ENCODE measurements at regions not wholly inside any gene's neighbourhood (a gene's known extent, or its start where the extent isn't known, plus 50 kb on each side); places are given as distances from the start of the nearest gene placed in this dataset.
"Not testable (repeated sequence)": the region's sequence is repeated elsewhere in the genome, so short reads cannot be mapped to it uniquely, and the experiment has no call there.

DNA sequence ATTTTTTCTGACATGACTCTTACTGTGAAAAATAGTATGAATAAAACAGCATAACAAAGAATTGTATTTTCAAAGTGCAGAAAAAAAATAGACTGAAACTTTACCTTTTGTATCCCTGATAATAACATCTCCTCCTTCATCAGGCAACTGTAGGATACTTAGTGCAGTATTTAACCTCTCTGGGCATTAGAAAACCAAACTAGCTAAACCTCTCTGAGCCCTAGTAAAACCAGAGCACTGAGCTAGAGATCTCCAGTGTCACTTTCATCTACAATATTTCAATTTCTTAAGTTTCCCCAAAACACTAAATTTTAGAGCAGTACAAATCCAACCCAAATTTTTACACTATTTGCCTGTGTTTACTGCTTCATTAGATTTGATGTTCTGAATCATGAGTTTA, 594.0 kb upstream of the LINC00305 start:
- TF ChIP-seq, protein P1, sequence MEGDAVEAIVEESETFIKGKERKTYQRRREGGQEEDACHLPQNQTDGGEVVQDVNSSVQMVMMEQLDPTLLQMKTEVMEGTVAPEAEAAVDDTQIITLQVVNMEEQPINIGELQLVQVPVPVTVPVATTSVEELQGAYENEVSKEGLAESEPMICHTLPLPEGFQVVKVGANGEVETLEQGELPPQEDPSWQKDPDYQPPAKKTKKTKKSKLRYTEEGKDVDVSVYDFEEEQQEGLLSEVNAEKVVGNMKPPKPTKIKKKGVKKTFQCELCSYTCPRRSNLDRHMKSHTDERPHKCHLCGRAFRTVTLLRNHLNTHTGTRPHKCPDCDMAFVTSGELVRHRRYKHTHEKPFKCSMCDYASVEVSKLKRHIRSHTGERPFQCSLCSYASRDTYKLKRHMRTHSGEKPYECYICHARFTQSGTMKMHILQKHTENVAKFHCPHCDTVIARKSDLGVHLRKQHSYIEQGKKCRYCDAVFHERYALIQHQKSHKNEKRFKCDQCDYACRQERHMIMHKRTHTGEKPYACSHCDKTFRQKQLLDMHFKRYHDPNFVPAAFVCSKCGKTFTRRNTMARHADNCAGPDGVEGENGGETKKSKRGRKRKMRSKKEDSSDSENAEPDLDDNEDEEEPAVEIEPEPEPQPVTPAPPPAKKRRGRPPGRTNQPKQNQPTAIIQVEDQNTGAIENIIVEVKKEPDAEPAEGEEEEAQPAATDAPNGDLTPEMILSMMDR (IDR thresholded peaks at IDR 0.05): no peak
- TF ChIP-seq POLR2AphosphoS5 (IDR thresholded peaks at IDR 0.05) (no peak), POLR2A (IDR thresholded peaks at IDR 0.05) (no peak)
- Histone ChIP-seq H3K4me1 (no peaks in the 10 kb centered on the region), H3K27me3 (no peaks in the 10 kb centered on the region), H3K9me3 (no peaks in the 10 kb centered on the region), H3K36me3 (no peaks in the 10 kb centered on the region), H3K27ac (no peak overlapping the region), H3K4me3 (no peak overlapping the region)
- intact Hi-C loops (cut with DNase I; ENCODE audit: low total_unique reads): no loop called here
- DNase-seq (ENCODE audit: low spot score in 2 of 2): no peak

DNA sequence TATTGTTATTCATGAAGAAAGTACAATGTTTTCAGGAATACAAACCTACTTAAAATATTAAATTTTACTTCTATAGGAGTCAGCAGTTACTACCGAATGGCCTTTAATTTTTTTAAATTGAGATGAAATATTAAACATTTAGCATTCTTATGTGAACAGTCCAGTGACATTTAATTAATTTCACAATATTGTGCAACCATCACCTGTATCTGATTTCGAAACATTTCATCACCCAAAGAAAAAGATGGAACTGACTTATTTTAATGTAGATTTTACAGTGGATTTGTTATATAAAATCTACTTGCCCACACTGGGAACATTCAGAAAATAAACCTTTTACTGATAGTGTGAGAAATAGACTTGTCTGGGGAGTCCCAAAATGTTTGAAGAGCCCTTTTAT, 585.2 kb upstream of the LINC00305 start:
- TF ChIP-seq, protein P1 (IDR thresholded peaks at IDR 0.05): no peak
- intact Hi-C loops (cut with DNase I; ENCODE audit: low total_unique reads): no loop called here
- H3K36me3 ChIP-seq: no peaks in the 10 kb centered on the region
- no peaks in the 10 kb centered on the region for H3K27me3 ChIP-seq
- no peak overlapping the region for H3K4me3 ChIP-seq
- H3K27ac ChIP-seq: no peak overlapping the region
- no peaks in the 10 kb centered on the region for H3K4me1 ChIP-seq
- H3K9me3 ChIP-seq: no peaks in the 10 kb centered on the region
- no peak for DNase-seq (ENCODE audit: low spot score in 2 of 2)

DNA sequence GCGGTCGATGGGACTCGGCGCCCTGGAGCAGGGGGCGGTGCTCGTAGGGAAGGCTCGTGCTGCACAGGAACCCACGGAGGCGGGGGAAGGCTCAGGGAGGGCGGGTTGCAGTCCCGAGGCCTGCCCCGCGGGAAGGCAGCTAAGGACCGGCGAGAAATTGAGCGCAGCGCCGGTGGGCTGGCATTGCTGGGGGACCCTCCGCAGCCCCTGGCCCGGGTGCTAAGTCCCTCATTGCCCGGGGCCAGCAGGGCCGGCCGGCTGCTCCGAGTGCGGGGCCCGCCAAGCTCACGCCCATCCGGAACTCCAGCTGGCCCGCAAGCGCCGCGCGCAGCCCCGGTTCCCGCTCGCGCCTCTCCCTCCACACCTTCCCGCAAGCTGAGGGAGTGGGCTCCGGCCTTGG, 576.8 kb upstream of the LINC00305 start:
- DNase-seq (ENCODE audit: low spot score in 2 of 2); H3K36me3 ChIP-seq; H3K27ac ChIP-seq; H3K4me3 ChIP-seq; intact Hi-C loops (cut with DNase I; ENCODE audit: low total_unique reads); H3K4me1 ChIP-seq; H3K9me3 ChIP-seq; H3K27me3 ChIP-seq: not testable (repeated sequence)

DNA sequence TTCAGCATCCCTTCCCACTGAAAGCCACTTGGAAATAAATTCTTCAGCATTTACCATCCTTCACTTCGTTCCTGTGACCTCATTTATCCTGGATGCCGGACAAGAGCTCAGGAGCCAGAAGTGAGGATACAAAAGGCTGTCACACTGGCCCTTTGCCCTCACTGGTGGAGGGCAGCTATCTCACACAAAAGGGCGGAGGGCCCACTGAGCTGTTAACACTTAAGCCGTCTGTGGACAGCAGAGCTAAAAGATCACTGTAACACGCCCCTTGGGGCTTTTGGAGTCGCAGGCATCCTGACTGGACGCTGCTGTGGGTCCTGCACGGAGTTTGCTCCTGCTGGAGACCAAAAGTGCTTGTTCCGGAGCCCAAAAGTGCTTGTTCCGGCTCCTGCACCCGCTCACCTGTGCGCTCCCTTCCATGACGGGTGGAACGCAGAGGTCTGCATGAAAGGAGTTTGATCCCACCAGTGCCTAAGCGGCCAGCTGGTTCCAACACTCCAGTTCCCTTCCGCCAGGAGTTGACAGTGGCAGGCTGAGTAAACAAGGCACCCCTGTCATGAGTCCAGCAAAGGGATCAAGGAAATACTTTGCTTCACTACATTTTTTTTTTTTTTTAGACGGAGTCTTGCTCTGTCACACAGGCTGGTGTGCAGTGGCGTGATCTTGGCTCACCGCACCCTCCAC, 572.0 kb upstream of the LINC00305 start:
- Histone ChIP-seq H3K9me3 (no peaks in the 10 kb centered on the region), H3K27me3 (no peaks in the 10 kb centered on the region), H3K4me3 (no peak overlapping the region), H3K36me3 (no peaks in the 10 kb centered on the region), H3K27ac (no peak overlapping the region), H3K4me1 (no peaks in the 10 kb centered on the region)
- no peak for DNase-seq (ENCODE audit: low spot score in 2 of 2)
- TF ChIP-seq POLR2A (IDR thresholded peaks at IDR 0.05) (no peak), POLR2AphosphoS5 (IDR thresholded peaks at IDR 0.05) (no peak)
- TF ChIP-seq, protein P1 (IDR thresholded peaks at IDR 0.05): no peak
- intact Hi-C loops (cut with DNase I; ENCODE audit: low total_unique reads): no loop called here

DNA sequence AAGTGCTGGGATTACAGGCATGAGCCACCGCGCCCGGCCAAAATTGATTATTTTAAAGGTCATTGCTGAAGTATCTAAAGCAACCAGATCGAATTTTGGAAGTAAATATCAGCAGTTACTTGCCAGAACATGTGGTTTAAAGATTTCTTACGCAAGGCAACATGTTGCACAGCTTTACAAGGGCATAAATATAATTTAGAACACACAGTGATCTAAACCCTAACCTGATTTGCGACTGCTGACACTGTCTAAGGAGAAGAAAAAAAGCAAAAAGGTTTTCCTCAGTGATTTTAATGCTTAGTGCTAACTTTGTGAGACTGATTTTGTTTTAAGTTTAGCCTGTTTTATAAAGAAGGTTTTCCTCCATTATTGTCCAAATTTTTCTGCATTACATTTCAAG, 569.9 kb upstream of the LINC00305 start:
- Histone ChIP-seq H3K27ac (no peak overlapping the region), H3K36me3 (no peaks in the 10 kb centered on the region), H3K9me3 (no peaks in the 10 kb centered on the region), H3K27me3 (no peaks in the 10 kb centered on the region), H3K4me1 (no peaks in the 10 kb centered on the region), H3K4me3 (no peak overlapping the region)
- TF ChIP-seq POLR2A (IDR thresholded peaks at IDR 0.05) (no peak), POLR2AphosphoS5 (IDR thresholded peaks at IDR 0.05) (no peak)
- TF ChIP-seq, protein P1 (IDR thresholded peaks at IDR 0.05): no peak
- intact Hi-C loops (cut with DNase I; ENCODE audit: low total_unique reads): no loop called here
- DNase-seq (ENCODE audit: low spot score in 2 of 2): no peak

DNA sequence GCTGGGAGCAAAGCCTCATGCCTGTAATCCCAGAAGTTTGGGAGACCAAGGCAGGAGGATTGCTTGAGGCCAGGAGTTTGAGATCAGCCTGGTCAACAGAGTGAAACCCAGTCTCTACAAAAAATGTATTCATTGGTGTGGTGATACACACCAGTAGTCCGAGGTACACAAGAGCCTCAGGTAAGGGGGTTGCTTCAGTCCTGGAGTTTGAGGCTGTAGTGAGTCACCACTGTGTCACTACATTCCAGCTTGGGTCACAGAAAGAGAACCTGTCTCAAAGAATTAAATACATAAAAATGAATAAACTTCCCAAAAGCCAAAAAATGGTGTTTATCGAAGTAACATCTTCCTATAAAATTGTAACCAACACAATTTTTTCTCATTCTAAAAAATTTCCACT, 568.1 kb upstream of the LINC00305 start:
- intact Hi-C loops (cut with DNase I; ENCODE audit: low total_unique reads): no loop called here
- H3K27me3 ChIP-seq: no peaks in the 10 kb centered on the region
- TF ChIP-seq, protein P1 (IDR thresholded peaks at IDR 0.05): no peak
- no peak for TF ChIP-seq POLR2A (IDR thresholded peaks at IDR 0.05)
- no peak for TF ChIP-seq POLR2AphosphoS5 (IDR thresholded peaks at IDR 0.05)
- no peaks in the 10 kb centered on the region for H3K36me3 ChIP-seq
- H3K4me1 ChIP-seq: no peaks in the 10 kb centered on the region
- H3K4me3 ChIP-seq: no peak overlapping the region
- no peaks in the 10 kb centered on the region for H3K9me3 ChIP-seq
- no peak for DNase-seq (ENCODE audit: low spot score in 2 of 2)
- no peak overlapping the region for H3K27ac ChIP-seq
